Coronary artery (tissue), 2 donors: ENCODE measurements at regions not wholly inside any gene's neighbourhood (a gene's known extent, or its start where the extent isn't known, plus 50 kb on each side); places are given as distances from the start of the nearest gene placed in this dataset.
"Not testable (repeated sequence)": the region's sequence is repeated elsewhere in the genome, so short reads cannot be mapped to it uniquely, and the experiment has no call there.

ENCODE experiments used
- DNase-seq: peaks from one replicate; pipeline ENCODE4 v3.0.0-alpha.2; 2017; ENCODE audit warnings: low spot score
- H3K27ac ChIP-seq, 2 donors: fragments of 200-600 bp; sonication (generic); one replicate each; pipeline ENCODE4 v1.5.1; 2016 to 2019
- H3K4me3 ChIP-seq: fragments of 200-600 bp; sonication (generic); 2 replicates; pipeline ENCODE4 v1.5.1; 2016; ENCODE audit warnings: mild to moderate bottlenecking, moderate library complexity
- CTCF ChIP-seq: fragments of 200-600 bp; sonication (generic); IDR thresholded peaks from one replicate; pipeline ENCODE4 v1.5.1; 2019; ENCODE audit warnings: antibody characterized with exemption

- H3K27ac ChIP-seq = no peak overlapping the region
- no peak overlapping the region for H3K4me3 ChIP-seq
- DNase-seq = no peak
- TF ChIP-seq CTCF = no peak
Observed at GRCh38 chr4:101417046-101417445, 69.7 kb upstream of the PPP3CA start.

GRCh38 chr4:101415962-101416361 lies 68.6 kb upstream of the PPP3CA start:
- no peak for TF ChIP-seq CTCF
- no peak overlapping the region for H3K27ac ChIP-seq
- DNase-seq = no peak
- H3K4me3 ChIP-seq = no peak overlapping the region

- no peak for TF ChIP-seq CTCF
- Histone ChIP-seq H3K4me3 (no peak overlapping the region), H3K27ac (no peak overlapping the region)
- no peak for DNase-seq
Observed at GRCh38 chr4:101414496-101414895, 67.2 kb upstream of the PPP3CA start.

GRCh38 chr4:101411926-101412325 lies 64.6 kb upstream of the PPP3CA start:
- Histone ChIP-seq H3K27ac (no peak overlapping the region), H3K4me3 (no peak overlapping the region)
- no peak for TF ChIP-seq CTCF
- DNase-seq = no peak

GRCh38 chr4:101411281-101411910 lies 64.1 kb upstream of the PPP3CA start:
- DNase-seq, H3K27ac ChIP-seq, H3K4me3 ChIP-seq: not testable (repeated sequence)

- no peak for TF ChIP-seq CTCF
- H3K4me3 ChIP-seq = no peak overlapping the region
- no peak overlapping the region for H3K27ac ChIP-seq
- DNase-seq = no peak
Observed at GRCh38 chr4:101400096-101400495, 52.8 kb upstream of the PPP3CA start.

GRCh38 chr4:101398807-101399206 lies 51.5 kb upstream of the PPP3CA start:
- no peak for TF ChIP-seq CTCF
- H3K27ac ChIP-seq = no peak overlapping the region
- no peak for DNase-seq
- no peak overlapping the region for H3K4me3 ChIP-seq
